CD14-positive monocyte (primary cell): ENCODE measurements at regions not wholly inside any gene's neighbourhood (a gene's known extent, or its start where the extent isn't known, plus 50 kb on each side); places are given as distances from the start of the nearest gene placed in this dataset.

Experiments
- DNase-seq, 3 donors: peaks; one replicate each; pipeline ENCODE4 v3.0.0-alpha.2; 2011 to 2022
- H2AFZ ChIP-seq: 2 replicates; pipeline ENCODE4 v1.6.0; 2012; ENCODE audit warnings: mild to moderate bottlenecking, low read depth, low read length, inconsistent platforms; ENCODE audit not compliant: insufficient read depth, poor library complexity, severe bottlenecking
- H3K27ac ChIP-seq, 2 donors: 1 replicate in 1 of 2; 2 replicates in 1 of 2; pipeline ENCODE4 v1.5.1; 2012 to 2013; ENCODE audit warnings: low read length in 2 of 2, control low read depth in 1 of 2, inconsistent platforms in 1 of 2, low read depth in 1 of 2, mild to moderate bottlenecking in 1 of 2
- H3K27me3 ChIP-seq, 2 donors: one replicate each; pipeline versions ENCODE4 v1.6.0 to v1.6.1; 2011 to 2013; ENCODE audit warnings: low read length in 2 of 2; ENCODE audit not compliant: control insufficient read depth in 2 of 2, insufficient read depth in 2 of 2
- H3K36me3 ChIP-seq, 2 donors: replicated peaks in 1 of 2; 1 replicate in 1 of 2; 2 replicates in 1 of 2; pipeline versions ENCODE4 v1.5.1 to v1.6.1; 2012 to 2013; ENCODE audit warnings: low read length in 2 of 2, control low read depth in 1 of 2, inconsistent platforms in 1 of 2, mild to moderate bottlenecking in 1 of 2; ENCODE audit not compliant: insufficient read depth in 2 of 2, control insufficient read depth in 1 of 2
- H3K4me1 ChIP-seq, 2 donors: 1 replicate in 1 of 2; 2 replicates in 1 of 2; pipeline versions ENCODE4 v1.5.1 to v1.6.1; 2012 to 2013; ENCODE audit warnings: low read length in 2 of 2, control low read depth in 1 of 2, inconsistent platforms in 1 of 2, mild to moderate bottlenecking in 1 of 2, moderate library complexity in 1 of 2; ENCODE audit not compliant: insufficient read depth in 2 of 2, control insufficient read depth in 1 of 2
- H3K4me2 ChIP-seq: replicated peaks from 2 replicates; pipeline ENCODE3; 2012; ENCODE audit warnings: low read length, moderate library complexity, mild to moderate bottlenecking; ENCODE audit not compliant: poor library complexity, severe bottlenecking; ENCODE audit errors: extremely low read depth
- H3K4me3 ChIP-seq, 3 experiments: fragments of 200-600 bp in 1 of 3; sonication (generic) in 1 of 3; replicated peaks in 1 of 3; 1 replicate in 2 of 3; 2 replicates in 1 of 3; pipeline ENCODE4 v1.5.1; 2011 to 2013; ENCODE audit warnings: low read length in 3 of 3, mild to moderate bottlenecking in 3 of 3, control low read depth in 2 of 3, low read depth in 2 of 3, inconsistent platforms in 1 of 3, moderate library complexity in 1 of 3
- H3K79me2 ChIP-seq: 2 replicates; pipeline ENCODE4 v1.6.0; 2012; ENCODE audit warnings: mild to moderate bottlenecking, control low read depth, inconsistent platforms, low read length, moderate library complexity; ENCODE audit not compliant: insufficient read depth
- H3K9ac ChIP-seq: 2 replicates; pipeline ENCODE4 v1.6.0; 2017; ENCODE audit warnings: low read length, mild to moderate bottlenecking; ENCODE audit not compliant: insufficient read depth, poor library complexity, severe bottlenecking
- H3K9me3 ChIP-seq, 2 donors: replicated peaks in 1 of 2; 1 replicate in 1 of 2; 2 replicates in 1 of 2; pipeline versions ENCODE4 v1.5.1 to v1.6.1; 2012 to 2013; ENCODE audit warnings: low read length in 2 of 2, control low read depth in 1 of 2; ENCODE audit not compliant: control insufficient read depth in 1 of 2, insufficient read depth in 1 of 2
- H4K20me1 ChIP-seq: 2 replicates; pipeline ENCODE4 v1.6.0; 2012; ENCODE audit warnings: mild to moderate bottlenecking, low read length, control low read depth, moderate library complexity; ENCODE audit not compliant: insufficient read depth
- H3K27ac Mint-ChIP-seq, 7 donors: one replicate each; pipeline ENCODE4 v1.8.0; 2020; ENCODE audit warnings: mild to moderate bottlenecking in 7 of 7, mixed read lengths in 7 of 7, moderate library complexity in 6 of 7, inconsistent platforms in 2 of 7
- H3K27me3 Mint-ChIP-seq, 3 donors: one replicate each; pipeline ENCODE4 v1.8.0; 2021 to 2022; ENCODE audit warnings: low read depth in 3 of 3, mild to moderate bottlenecking in 3 of 3, mixed read lengths in 3 of 3, moderate library complexity in 3 of 3, inconsistent platforms in 1 of 3
- H3K36me3 Mint-ChIP-seq, 2 donors: one replicate each; pipeline ENCODE4 v1.8.0; 2020; ENCODE audit warnings: mixed read lengths in 2 of 2, inconsistent platforms in 1 of 2, mild to moderate bottlenecking in 1 of 2
- H3K4me1 Mint-ChIP-seq: one replicate; pipeline ENCODE4 v1.8.0; 2020; ENCODE audit warnings: mild to moderate bottlenecking, mixed read lengths
- H3K4me3 Mint-ChIP-seq, 2 donors: one replicate each; pipeline ENCODE4 v1.8.0; 2020; ENCODE audit warnings: mild to moderate bottlenecking in 2 of 2, mixed read lengths in 2 of 2, moderate library complexity in 1 of 2
- H3K9me3 Mint-ChIP-seq, 7 donors: one replicate each; pipeline ENCODE4 v1.8.0; 2020 to 2022; ENCODE audit warnings: mixed read lengths in 7 of 7, mild to moderate bottlenecking in 6 of 7, moderate library complexity in 6 of 7, inconsistent platforms in 2 of 7
- CTCF ChIP-seq: fragments of 200-600 bp; IDR thresholded peaks from one replicate; pipeline ENCODE4 v1.8.0; 2022; ENCODE audit warnings: antibody characterized with exemption, mild to moderate bottlenecking
- WGBS: methylation state at CpG from one replicate; pipeline ENCODE4 v1.1.5; 2013; ENCODE audit warnings: missing lambda C conversion rate; ENCODE audit not compliant: insufficient coverage; 5-methylcytosine and 5-hydroxymethylcytosine counted together
- intact Hi-C, 2 donors: fragments of 100-400 bp; cut with micrococcal nuclease; formaldehyde crosslinking; loops; one replicate each; pipeline versions ENCODE4 v1.15.0 to v1.15.1; 2023

DNA sequence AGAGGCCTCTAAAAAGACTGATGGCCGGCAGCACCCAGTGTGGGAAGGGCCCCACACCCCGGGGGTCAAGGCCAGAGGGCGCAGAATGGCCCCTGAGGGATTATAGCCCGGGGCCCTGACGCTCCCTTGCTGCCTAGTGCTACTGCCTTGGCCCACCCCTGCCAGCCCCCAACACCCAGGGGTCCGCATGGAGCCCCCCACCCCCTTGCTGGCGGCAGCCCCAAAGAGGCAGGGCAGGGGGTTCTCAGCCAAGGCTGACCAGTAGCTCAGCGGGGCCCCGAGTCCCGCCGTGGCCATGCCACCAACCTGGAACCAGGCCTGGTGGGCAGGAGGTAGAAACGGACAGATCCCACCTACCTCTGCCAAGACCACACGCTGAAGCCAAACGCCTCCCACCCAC lies 73.1 kb upstream of the FBRSL1 start:
- peaks cover 0 to 7% (median 2%) of the 10 kb centered on the region in 7 donors for H3K9me3 Mint-ChIP-seq

DNA sequence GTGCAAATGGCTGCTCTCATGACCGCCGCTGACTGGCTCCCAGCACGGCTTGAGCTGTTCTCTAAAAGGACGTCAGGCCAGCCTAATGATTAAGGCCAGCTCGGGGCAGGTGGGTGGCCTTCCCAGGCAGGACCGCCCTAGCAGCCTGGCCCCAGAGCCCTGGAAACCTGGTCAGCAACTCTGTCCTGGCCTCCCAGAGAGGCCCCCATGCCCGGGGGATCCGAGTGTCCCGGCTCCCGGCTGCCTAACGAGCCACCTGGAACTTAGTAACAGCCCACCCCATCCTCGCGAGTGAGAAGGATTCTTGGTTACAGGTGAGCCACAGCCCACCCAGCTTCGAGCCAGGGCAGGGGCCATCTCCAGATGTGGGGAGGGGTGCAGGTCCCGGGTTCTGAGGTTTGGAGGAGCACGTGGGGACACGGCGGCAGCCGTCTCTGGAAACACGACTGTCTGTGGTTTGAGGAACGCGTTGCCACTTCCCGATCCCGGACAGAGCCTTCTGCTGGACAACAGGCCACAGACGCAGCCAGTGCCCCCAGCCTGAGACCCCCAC lies 73.8 kb upstream of the FBRSL1 start:
- peak overlapping the region in 1 of 7 donors; percentile 15 for H3K27ac Mint-ChIP-seq
- H3K79me2 ChIP-seq = no peaks in the 10 kb centered on the region
- 94% methylated on average over 22 of the region's 25 CpGs for WGBS

More for the DNA sequence above, 73.1 kb upstream of the FBRSL1 start:
- Histone ChIP-seq H3K79me2 (no peaks in the 10 kb centered on the region), H3K4me2 (no peak overlapping the region), H3K4me1 (peaks cover 6 to 10% of the 10 kb centered on the region in 2 donors), H3K4me3 (no peak overlapping the region), H3K9me3 (no peaks in the 10 kb centered on the region), H2AFZ (no peak overlapping the region), H3K27ac (no peak overlapping the region), H3K36me3 (no peaks in the 10 kb centered on the region), H3K9ac (no peak overlapping the region), H3K27me3 (peaks cover 0 to 15% of the 10 kb centered on the region in 2 donors), H4K20me1 (no peaks in the 10 kb centered on the region)
- no peak for DNase-seq
- Mint-ChIP-seq H3K27me3 (peaks cover 12 to 34% (median 15%) of the 10 kb centered on the region in 3 donors), H3K4me3 (no peak overlapping the region), H3K27ac (no peak overlapping the region), H3K36me3 (no peaks in the 10 kb centered on the region), H3K4me1 (no peaks in the 10 kb centered on the region)
- WGBS = 98% methylated on average over 6 of the region's 14 CpGs
- no peak for TF ChIP-seq CTCF
- intact Hi-C loops = loop anchor here (5.0 kb wide), 2 partner anchors 195 to 200 kb away; partner anchors contain the start of genes LRCOL1 (in 1 of the 2) and P2RX2 (in 1 of the 2)

More for the DNA sequence above, 73.8 kb upstream of the FBRSL1 start:
- H3K9me3 ChIP-seq = no peaks in the 10 kb centered on the region
- peaks cover 0 to 7% (median 2%) of the 10 kb centered on the region in 7 donors for H3K9me3 Mint-ChIP-seq
- peak overlapping the region in 1 of 2 donors; percentile 63 for H3K4me3 Mint-ChIP-seq
- no peak overlapping the region for H3K9ac ChIP-seq
- no peak for TF ChIP-seq CTCF
- no peak overlapping the region for H3K4me3 ChIP-seq
- no peaks in the 10 kb centered on the region for H3K4me1 Mint-ChIP-seq
- H3K27ac ChIP-seq = no peak overlapping the region
- H3K36me3 Mint-ChIP-seq = no peaks in the 10 kb centered on the region
- no peak overlapping the region for H3K4me2 ChIP-seq
- intact Hi-C loops = loop anchor here (5.0 kb wide), 2 partner anchors 196 to 201 kb away; partner anchors contain the start of genes LRCOL1 (in 1 of the 2) and P2RX2 (in 1 of the 2)
- H3K4me1 ChIP-seq = peaks cover 6 to 10% of the 10 kb centered on the region in 2 donors
- no peaks in the 10 kb centered on the region for H4K20me1 ChIP-seq
- H3K27me3 ChIP-seq = peaks cover 0 to 12% of the 10 kb centered on the region in 2 donors
- DNase-seq = no peak
- peaks cover 11 to 32% (median 13%) of the 10 kb centered on the region in 3 donors for H3K27me3 Mint-ChIP-seq
- no peak overlapping the region for H2AFZ ChIP-seq
- no peaks in the 10 kb centered on the region for H3K36me3 ChIP-seq
